ENCODE measurements at regions not wholly inside any gene's neighbourhood (a gene's known extent, or its start where the extent isn't known, plus 50 kb on each side); places are given as distances from the start of the nearest gene placed in this dataset.

- H3K4me1 ChIP-seq (ENCODE audit: control insufficient read depth, low read length) = no peaks in the 10 kb centered on the region
- no peaks in the 10 kb centered on the region for H3K9me2 ChIP-seq (replicated peaks; ENCODE audit: control insufficient read depth, low read length)
- no peak for TF ChIP-seq CTCF (IDR thresholded peaks at IDR 0.05; ENCODE audit: low read depth, low read length, poor library complexity, severe bottlenecking)
- TF ChIP-seq EZH2phosphoT487 (IDR thresholded peaks at IDR 0.05; ENCODE audit: borderline replicate concordance, low read length) = no peak
- H3K4me3 ChIP-seq (ENCODE audit: low read length) = no peak overlapping the region
- no peaks in the 10 kb centered on the region for H4K20me1 ChIP-seq (ENCODE audit: control insufficient read depth, insufficient read depth, low read depth, low read length)
- H3K27ac ChIP-seq (ENCODE audit: low read depth, low read length) = no peak overlapping the region
- no peaks in the 10 kb centered on the region for H3F3A ChIP-seq (ENCODE audit: control insufficient read depth, insufficient read depth)
- H3K9me3 ChIP-seq (ENCODE audit: control insufficient read depth, insufficient read depth, low read length) = no peaks in the 10 kb centered on the region
- H3K27me3 ChIP-seq (ENCODE audit: control insufficient read depth, low read length) = no peaks in the 10 kb centered on the region
- no peaks in the 10 kb centered on the region for H3K36me3 ChIP-seq (ENCODE audit: control insufficient read depth, low read length)
- no peaks in the 10 kb centered on the region for H3K79me2 ChIP-seq (ENCODE audit: control insufficient read depth, low read length)
- H3K4me2 ChIP-seq (ENCODE audit: low read length) = no peak overlapping the region
Observed at GRCh38 chr13:89831157-89831556, 1516.3 kb upstream of the MIR17HG start.

GRCh38 chr13:89832827-89833226 is 1514.7 kb upstream of the MIR17HG start:
- TF ChIP-seq CTCF (IDR thresholded peaks at IDR 0.05; ENCODE audit: low read depth, low read length, poor library complexity, severe bottlenecking) = no peak
- no peak for TF ChIP-seq EZH2phosphoT487 (IDR thresholded peaks at IDR 0.05; ENCODE audit: borderline replicate concordance, low read length)
- H3K9me3 ChIP-seq (ENCODE audit: control insufficient read depth, insufficient read depth, low read length) = no peaks in the 10 kb centered on the region
- no peaks in the 10 kb centered on the region for H3K4me1 ChIP-seq (ENCODE audit: control insufficient read depth, low read length)
- no peaks in the 10 kb centered on the region for H4K20me1 ChIP-seq (ENCODE audit: control insufficient read depth, insufficient read depth, low read depth, low read length)
- no peaks in the 10 kb centered on the region for H3K79me2 ChIP-seq (ENCODE audit: control insufficient read depth, low read length)
- no peak overlapping the region for H3K27ac ChIP-seq (ENCODE audit: low read depth, low read length)
- H3F3A ChIP-seq (ENCODE audit: control insufficient read depth, insufficient read depth) = no peaks in the 10 kb centered on the region
- no peaks in the 10 kb centered on the region for H3K27me3 ChIP-seq (ENCODE audit: control insufficient read depth, low read length)
- no peaks in the 10 kb centered on the region for H3K9me2 ChIP-seq (replicated peaks; ENCODE audit: control insufficient read depth, low read length)
- no peak overlapping the region for H3K4me3 ChIP-seq (ENCODE audit: low read length)
- no peak overlapping the region for H3K4me2 ChIP-seq (ENCODE audit: low read length)
- H3K36me3 ChIP-seq (ENCODE audit: control insufficient read depth, low read length) = no peaks in the 10 kb centered on the region

GRCh38 chr13:89843621-89844020 is 1503.9 kb upstream of the MIR17HG start:
- Histone ChIP-seq H3K36me3 (ENCODE audit: control insufficient read depth, low read length) (no peaks in the 10 kb centered on the region), H4K20me1 (ENCODE audit: control insufficient read depth, insufficient read depth, low read depth, low read length) (no peaks in the 10 kb centered on the region), H3K4me2 (ENCODE audit: low read length) (no peak overlapping the region), H3K9me3 (ENCODE audit: control insufficient read depth, insufficient read depth, low read length) (no peaks in the 10 kb centered on the region), H3K27ac (ENCODE audit: low read depth, low read length) (no peak overlapping the region), H3K4me1 (ENCODE audit: control insufficient read depth, low read length) (no peaks in the 10 kb centered on the region), H3K27me3 (ENCODE audit: control insufficient read depth, low read length) (no peaks in the 10 kb centered on the region), H3F3A (ENCODE audit: control insufficient read depth, insufficient read depth) (no peaks in the 10 kb centered on the region), H3K9me2 (replicated peaks; ENCODE audit: control insufficient read depth, low read length) (no peaks in the 10 kb centered on the region), H3K79me2 (ENCODE audit: control insufficient read depth, low read length) (no peaks in the 10 kb centered on the region), H3K4me3 (ENCODE audit: low read length) (no peak overlapping the region)
- TF ChIP-seq EZH2phosphoT487 (IDR thresholded peaks at IDR 0.05; ENCODE audit: borderline replicate concordance, low read length) = no peak
- no peak for TF ChIP-seq CTCF (IDR thresholded peaks at IDR 0.05; ENCODE audit: low read depth, low read length, poor library complexity, severe bottlenecking)

- H3K9me3 ChIP-seq (ENCODE audit: control insufficient read depth, insufficient read depth, low read length) = no peaks in the 10 kb centered on the region
- TF ChIP-seq EZH2phosphoT487 (IDR thresholded peaks at IDR 0.05; ENCODE audit: borderline replicate concordance, low read length) = no peak
- no peak for TF ChIP-seq CTCF (IDR thresholded peaks at IDR 0.05; ENCODE audit: low read depth, low read length, poor library complexity, severe bottlenecking)
- no peak overlapping the region for H3K4me3 ChIP-seq (ENCODE audit: low read length)
Observed at GRCh38 chr13:89845874-89846273, 1501.6 kb upstream of the MIR17HG start.

More at GRCh38 chr13:89845874-89846273, 1501.6 kb upstream of the MIR17HG start:
- H3K36me3 ChIP-seq (ENCODE audit: control insufficient read depth, low read length) = no peaks in the 10 kb centered on the region
- H3K79me2 ChIP-seq (ENCODE audit: control insufficient read depth, low read length) = no peaks in the 10 kb centered on the region
- no peaks in the 10 kb centered on the region for H3K4me1 ChIP-seq (ENCODE audit: control insufficient read depth, low read length)
- H3K9me2 ChIP-seq (replicated peaks; ENCODE audit: control insufficient read depth, low read length) = no peaks in the 10 kb centered on the region
- no peaks in the 10 kb centered on the region for H3F3A ChIP-seq (ENCODE audit: control insufficient read depth, insufficient read depth)
- H3K27ac ChIP-seq (ENCODE audit: low read depth, low read length) = no peak overlapping the region
- H3K27me3 ChIP-seq (ENCODE audit: control insufficient read depth, low read length) = no peaks in the 10 kb centered on the region
- H4K20me1 ChIP-seq (ENCODE audit: control insufficient read depth, insufficient read depth, low read depth, low read length) = no peaks in the 10 kb centered on the region
- no peak overlapping the region for H3K4me2 ChIP-seq (ENCODE audit: low read length)
